Fibroblast of skin of right biceps (primary cell): ENCODE measurements at regions not wholly inside any gene's neighbourhood (a gene's known extent, or its start where the extent isn't known, plus 50 kb on each side); places are given as distances from the start of the nearest gene placed in this dataset.

ENCODE experiments used
- DNase-seq: peaks from one replicate; pipeline ENCODE4 v3.0.0-alpha.2; 2013

DNA sequence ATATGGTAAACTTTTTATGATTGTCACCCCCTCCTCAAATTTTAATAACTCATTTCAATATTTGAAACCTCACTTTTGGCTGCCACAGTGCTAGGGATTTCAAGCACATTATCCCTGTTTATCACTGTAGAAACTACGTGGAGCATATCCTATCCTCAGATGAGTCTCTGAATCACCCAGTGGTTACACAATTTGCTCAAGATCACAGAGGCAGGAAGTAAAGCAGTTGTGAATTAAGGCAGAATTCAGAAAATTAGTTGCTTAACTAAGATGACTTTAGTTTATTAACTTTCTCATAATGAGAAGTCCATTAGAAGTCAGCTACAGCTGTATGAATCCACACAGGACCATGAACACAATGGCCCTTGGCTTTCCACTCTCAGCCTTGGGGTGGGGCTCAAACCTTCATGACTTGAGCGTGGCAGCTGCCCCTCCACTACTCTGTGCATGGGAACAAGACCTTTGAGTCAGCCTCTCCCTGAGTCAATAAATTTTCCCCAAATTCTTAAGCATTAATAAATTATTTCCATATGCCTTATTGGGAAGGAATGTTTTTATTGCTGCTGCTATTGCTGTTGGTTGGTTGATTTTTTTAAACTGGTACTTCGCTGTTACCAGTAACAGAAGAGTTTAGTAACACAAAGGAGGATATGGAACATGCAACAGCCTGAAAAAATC, 369.0 kb downstream of the CBLN2 start:
- peak; percentile 86 for DNase-seq

DNA sequence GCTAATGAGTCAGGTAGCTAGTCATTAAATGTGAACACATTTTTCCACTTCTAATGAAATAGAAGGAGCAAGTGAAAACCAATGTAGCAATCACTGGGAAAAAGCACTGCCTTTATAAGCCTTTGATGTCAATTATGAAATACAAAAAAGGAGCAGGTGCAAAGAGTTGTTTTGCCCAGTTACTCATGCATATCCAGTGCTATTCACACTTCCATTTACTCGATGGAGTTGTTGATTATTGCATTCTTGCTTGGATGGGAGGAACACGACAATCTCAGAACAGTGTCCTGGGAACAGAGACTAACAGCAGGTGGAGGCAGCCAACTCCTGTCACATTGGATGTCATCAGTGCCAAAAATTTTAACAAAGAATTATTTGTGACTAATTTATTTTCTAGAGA, 372.5 kb downstream of the CBLN2 start:
- no peak for DNase-seq

DNA sequence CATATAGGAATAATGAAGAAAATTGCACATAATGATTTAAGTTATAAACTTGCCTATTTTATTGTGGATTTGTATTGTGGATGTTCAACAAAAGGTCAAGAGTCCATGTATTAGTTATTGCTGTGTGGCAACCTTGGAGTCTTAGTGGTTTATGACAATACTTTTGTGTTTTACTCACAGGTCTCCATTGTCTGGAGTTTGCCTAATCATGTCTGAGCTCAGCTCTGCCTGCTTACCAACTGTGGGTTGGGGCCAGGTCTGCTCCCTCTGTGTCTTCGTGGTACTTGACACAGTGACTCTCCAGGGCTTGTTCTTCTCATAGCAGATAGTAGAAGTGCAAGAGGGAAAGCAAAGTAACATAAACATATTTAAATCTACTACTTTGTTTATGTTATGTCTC, 382.5 kb downstream of the CBLN2 start:
- peak; percentile 38 for DNase-seq

DNA sequence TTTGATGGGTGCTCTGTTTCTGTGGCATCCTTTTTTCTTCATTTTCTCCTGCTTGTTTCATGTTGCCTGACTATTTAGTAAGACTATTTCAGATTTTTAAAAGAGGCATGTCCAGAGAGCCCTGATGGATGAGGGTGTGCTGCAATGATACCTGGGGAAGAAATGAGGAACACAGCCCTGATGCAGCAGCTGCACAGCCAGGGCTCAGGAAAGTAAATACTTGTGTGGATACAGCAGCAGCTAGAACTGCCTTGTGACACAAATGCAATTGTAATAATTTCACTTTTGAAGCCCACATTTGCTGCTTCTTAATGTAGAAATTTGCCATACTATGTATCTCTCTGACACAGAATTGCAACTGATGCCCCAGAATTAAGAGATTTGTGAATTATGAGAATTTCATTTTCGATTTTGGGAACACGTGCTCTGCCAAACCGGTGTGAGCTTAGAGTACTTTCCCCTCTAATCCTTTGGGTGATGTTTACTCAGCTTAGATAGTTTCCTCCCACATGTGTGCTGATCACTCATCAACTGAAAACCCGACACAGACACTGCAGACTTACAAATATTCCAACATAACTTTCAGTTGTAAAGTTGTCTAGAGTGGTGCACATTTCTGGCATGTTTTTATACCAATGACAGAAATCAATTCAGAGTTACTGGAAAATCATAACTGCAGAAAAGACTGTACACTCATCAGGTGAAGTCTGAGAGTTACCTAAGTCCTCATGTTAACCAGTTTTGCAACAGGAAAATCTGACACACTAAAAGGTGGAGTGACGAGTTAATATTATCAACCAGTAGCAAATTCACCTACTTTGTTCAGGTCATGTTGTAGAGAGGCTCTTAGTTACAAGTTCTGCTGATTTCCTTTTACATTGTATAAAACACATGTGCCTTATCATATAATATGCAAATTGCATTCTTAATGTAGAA, 383.4 kb downstream of the CBLN2 start:
- DNase-seq, result peak; percentile 26

DNA sequence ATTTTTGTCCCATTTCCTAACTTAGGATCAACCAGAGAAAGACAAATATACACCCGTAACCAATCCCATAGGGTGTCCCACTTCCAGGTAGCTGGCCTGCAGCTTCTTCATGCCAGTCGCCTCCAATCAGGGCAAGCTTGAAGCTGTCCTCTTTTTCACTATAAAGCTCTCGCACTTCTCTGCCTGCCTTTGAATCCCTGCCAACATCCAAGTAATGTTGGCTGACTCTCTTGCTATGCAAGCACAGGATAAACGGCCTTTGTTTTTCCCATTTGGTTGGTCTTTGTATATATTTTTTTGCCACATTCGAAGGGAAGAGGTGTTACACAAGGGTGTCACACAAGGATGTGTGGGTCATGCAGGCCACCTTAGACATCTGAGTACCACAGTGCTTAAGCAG, 388.8 kb downstream of the CBLN2 start:
- no peak for DNase-seq

DNA sequence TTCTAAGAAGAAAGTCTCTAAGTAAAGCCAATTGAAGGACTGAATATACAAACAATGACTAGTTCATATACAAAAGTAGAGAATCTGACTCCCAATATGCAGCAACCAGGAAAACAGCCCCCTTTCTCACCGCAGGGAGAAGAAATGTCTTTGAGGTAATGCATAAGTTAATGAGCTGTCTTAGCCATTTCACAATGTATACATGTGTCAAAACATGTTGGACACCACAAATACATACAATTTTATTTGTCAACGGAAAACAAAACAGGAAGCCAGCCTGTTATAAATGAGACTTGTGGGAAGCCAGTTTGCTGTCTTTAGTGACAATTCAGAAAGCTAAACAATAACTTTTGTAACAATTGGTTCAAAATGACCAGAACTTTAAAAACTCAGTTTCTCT, 389.2 kb downstream of the CBLN2 start:
- DNase-seq, result no peak

DNA sequence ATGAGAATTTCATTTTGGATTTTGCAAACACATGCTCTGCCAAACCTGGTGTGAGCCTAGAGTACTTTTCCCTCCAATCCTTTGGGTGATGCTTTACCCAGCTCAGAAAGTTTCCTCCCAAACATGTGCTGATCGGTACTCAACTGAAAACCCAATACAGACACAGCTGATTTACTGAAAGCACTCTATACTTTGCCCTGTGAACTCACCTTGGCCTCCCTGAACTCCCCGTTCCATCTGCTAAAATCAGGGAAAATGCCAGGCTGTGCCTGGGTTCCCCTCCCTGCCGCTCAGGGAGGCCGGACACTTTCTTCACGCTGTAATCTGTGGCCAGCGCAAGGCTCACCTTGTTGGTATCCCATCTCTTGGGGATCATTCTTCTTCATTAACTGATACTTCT, 391.2 kb downstream of the CBLN2 start:
- no peak for DNase-seq

DNA sequence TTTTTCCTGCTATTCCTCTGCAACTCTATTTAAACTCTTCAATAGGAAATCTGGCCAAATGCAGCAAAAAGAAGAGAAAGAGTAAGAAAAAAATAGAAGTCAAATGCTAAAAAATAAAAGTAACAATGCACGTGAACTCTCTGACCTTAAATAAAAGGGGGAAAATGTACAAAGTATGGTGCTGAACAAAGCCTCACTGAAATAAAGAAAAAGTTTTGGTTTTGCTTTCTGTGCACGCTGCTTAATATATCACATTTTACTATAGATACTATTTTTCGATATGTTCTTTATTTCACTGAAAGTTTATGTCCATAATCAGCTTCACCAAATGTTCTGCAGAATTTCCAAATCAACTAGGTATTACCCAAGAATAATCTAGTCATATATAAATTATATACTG, 396.3 kb downstream of the CBLN2 start:
- no peak for DNase-seq

DNA sequence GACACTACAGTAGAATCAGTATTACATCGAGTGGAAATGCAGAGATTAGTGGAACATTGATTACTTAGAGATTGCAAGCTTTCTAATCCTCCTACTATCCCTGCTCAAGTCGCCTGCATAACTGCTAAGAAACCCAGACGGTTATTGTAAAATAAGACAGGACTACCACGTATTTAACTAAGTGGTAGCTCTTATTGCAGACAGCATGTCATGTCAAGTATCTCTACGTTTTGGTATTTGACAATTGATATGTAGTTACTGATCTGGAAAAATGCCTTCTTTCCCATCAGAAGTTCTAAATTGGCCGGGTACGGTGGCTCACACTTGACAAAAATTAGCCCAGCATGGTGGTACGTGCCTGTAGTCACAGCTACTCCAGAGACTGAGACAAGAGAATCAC, 404.1 kb downstream of the CBLN2 start:
- DNase-seq, result no peak

DNA sequence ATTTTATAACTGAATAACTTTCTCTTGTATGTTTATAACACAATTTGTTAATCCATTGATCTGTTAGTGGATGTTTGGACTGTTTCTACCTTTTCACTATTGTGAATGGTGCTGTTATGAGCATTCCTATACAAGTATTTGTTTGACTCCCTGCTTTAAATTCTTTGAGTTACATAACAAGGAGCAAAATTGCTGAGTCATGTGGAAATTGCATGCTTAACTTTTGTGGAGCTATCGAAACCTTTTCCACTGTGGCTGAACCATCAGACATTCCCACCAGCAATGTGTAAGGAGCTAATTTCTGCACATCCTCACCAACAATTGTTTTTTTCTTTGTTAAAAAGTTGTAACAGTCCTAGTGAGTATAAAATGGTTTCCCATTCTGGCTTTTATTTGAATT, 415.5 kb downstream of the CBLN2 start:
- peak; percentile 19 for DNase-seq

DNA sequence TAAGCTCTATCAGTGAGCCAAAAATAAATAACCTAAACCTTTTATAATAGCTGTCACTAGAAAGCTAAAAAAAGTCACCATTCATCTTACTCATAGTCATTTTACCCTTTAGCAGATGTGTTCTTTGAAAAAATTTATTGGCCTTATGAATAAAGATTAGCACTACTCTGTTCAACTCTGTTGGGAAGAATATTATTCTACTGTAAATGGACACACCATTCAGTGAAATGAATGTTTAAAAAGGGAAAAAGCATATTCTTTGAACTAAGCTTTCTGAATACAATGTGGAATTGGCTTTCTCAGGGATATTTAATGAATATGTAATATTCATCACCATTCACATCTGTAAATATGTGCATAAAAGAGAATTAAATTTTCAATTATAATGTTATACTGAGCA, 422.0 kb downstream of the CBLN2 start:
- DNase-seq, result no peak

DNA sequence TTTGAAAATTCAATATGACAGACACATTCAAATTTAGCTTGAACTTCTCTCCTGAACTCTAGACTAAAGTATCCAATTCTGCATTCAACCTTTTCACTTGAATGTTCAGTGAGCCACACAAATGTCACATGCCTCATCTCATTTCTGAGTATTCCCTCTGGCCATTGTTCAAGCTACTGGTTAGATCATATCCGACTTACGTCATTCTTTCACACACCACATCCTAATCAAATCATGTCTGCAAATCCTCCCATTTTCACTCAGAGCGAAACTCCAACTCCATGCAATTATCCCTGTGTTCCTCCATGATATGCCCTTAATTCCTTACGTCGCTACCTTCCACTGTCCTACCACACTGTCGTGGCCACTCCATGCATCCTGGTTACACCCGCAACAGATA, 425.1 kb downstream of the CBLN2 start:
- no peak for DNase-seq

DNA sequence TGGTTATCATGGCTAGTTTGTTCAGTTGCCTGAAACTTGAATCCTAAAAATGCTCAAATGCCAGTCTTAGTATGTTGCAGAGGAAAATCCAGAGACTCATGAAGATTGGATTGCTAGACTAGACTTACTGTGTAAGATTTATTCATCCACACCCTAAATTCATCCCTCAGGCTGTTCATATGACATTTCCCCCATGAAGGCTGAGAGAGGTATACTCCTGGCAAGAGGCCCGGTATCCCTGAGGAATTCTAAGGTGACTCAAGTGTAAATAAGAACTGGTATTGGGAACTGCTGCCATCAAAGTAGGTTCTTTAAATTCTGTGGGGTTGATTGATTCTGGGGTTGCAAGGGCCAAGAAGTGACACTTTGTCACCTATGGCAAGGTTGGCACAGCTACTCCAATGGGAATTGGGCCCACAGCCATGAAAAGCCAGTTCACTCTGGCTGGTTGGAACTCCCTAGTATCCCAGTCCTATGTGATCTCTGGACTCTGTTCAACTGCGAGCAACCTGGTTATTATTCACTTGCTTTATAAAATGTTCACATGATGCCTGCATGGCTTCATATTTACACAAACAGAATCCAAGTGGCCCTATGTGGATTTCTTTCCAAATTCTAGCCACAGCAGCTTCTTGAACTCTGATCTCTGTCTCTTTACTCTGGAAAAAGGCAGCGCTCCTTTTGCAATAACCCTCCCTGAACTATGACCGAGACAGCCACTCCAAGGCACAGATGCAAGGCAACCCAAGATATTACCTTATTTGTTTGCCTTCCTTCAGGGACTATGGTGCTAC, 429.1 kb downstream of the CBLN2 start:
- DNase-seq, result no peak

DNA sequence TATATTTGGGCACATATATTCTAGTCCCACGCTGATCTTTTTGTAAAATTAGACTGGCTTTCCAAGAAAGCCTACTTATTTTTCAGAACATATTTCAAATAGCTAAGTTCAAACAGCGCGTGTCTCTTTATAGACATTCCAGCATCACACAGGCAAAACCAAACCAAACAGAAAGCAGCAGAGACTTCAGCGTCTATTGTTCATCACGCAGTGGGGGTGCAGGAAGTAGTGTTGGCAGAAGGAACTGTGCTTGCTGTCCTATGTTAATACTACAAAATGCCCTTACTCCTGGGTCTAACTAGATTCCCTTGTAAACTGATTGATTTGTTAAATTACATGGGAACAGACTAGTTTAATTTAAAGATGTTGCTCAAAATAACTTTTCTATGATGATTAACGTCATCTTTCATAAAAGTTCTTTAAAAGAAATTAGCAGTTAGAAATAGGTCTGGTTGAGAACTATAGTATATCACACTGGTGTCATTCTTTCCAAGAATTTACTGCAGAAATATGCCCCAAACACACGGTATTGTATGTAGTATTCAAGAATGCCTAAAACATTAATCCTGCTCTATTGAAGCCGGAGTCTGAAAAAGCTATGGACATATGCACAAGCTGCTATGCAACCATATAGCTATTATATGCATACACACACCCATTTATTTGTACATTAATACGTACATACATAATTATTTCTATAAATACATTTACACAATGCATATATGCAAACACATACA, 436.3 kb downstream of the CBLN2 start:
- DNase-seq, result peak; percentile 69

DNA sequence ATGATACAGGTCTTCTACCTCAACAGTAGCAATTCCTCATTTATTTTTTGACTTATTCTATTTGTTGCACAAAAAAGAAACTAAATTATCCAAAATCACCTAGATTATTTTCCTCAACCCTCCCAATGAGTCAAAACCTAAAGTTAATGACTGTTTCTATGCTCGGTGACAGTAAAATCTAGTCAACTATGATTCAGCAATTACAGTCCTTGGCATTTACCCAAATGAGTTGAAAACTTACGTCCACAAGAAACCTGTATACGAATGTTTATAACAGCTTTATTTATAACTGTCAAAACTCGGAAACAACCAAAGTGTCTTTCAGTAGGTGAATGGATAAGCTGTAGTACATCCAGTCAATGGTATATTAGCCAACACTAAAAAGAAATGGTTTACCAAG, 439.3 kb downstream of the CBLN2 start:
- DNase-seq, result no peak

DNA sequence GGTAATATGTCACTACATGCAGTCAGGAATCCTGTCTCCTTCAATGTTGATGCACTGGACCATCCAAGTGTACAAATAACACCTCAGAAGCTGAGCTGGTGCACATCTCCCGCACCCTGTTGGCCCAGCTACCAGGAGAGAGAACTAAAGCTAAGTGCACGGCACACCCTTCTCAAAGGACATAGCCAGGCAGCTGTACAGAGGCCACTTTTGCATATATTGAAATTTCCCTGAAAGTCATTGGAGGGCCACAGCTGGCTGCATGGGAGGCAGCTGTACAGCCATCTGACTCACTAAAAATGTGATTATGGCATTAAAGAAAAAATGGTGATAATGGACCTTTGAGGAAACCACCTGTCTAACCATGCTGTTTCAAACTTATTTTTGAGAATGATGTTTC, 441.7 kb downstream of the CBLN2 start:
- DNase-seq, result no peak

DNA sequence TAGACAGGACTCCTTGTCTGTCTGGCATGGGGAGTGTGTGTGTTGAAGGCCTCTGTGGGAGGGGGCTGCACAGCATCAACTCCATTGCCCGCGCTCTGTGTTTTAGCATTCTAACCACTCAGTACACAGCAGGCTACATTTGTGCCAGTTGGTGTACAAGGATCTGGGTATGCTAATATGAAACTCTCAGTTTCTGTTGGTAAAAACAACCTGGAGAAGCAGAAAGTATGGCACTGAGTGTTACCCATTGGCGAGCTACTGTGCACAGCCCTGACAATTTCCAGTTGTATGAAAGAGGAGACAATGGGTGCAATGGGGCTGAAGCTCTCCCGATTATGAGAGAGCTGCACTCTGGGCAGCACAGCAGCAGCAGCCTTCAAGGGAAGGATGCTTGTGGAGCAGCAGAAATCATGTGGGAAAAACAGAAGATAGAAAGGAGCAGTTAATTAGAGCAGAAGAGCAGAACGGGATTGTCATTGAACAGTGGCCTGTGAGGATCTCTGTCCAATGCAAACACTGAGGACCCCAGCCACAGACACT, 443.6 kb downstream of the CBLN2 start:
- no peak for DNase-seq

DNA sequence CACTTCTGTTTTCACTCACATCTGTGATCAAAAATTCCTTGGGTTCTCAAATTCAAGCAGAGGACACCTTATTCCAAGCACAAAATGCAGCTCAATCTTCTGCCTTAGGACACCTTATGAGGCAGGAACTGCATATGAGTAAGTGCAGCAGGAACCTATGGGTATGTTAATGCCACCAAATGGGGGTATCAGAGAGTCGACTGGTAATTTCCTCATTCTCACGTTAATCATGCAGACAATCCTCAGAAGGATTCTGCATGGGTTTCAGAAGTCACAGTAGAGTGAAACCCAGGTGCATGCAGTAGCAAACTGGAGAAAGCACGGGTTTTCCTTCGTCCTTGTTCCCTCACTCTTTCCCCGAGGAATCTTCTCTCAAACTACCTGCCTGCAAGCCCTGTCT, 452.8 kb downstream of the CBLN2 start:
- DNase-seq, result no peak

DNA sequence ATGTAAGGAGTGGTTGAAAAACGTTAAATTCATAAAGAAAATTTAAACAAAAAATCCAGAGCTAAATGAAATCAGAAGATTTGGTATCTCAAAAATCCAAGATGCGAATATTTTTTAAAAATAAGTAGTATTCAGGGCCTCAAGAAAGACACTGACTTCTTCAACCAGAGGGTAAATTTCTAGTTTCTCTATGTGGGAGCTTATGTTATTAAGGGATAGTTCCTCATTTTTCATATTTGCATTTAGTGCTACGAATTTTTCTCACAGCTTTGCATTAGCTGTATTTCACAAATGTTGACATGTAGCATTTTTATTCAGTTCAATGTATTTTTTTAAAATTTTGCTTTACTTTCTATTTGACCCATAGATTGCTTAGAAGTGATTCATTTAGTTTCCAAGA, 454.7 kb downstream of the CBLN2 start:
- DNase-seq, result no peak

DNA sequence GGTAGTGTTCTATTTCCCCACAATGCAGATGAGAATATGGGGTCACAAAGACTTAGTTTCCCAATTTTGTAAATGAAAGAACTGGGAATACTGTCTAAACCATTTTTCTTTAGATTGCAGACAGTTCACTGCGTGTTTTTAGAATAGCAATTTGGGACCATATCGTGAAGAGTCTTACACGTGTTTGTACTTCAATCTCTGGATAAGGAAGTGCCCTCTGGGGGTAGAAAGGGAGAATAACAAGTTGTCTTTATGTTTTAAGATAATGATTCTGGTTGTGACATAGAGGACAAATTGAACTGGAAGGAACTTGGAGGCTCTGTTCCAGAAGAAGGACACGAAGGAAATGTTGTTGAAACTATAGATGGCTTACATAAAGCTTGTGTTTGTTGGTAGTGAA, 457.7 kb downstream of the CBLN2 start:
- peak; percentile 32 for DNase-seq

DNA sequence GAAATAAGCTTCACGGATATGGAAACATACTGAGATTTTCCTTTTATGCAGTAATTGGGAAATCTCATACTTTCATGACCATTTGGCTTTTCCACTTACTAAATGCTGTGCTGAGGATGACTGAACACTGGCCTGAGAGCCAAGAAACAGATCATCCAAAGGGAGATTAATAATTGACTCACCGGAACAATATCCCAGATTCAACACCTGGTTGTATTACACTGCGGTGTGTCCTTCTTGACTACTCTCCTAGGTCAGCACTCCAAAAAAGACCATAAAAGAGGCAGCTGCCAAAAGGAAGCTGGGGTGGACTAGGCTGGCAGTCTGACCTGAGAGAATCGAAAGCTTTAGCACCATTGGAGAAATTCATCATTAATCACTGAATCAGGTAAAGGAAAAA, 469.1 kb downstream of the CBLN2 start:
- DNase-seq, result no peak

DNA sequence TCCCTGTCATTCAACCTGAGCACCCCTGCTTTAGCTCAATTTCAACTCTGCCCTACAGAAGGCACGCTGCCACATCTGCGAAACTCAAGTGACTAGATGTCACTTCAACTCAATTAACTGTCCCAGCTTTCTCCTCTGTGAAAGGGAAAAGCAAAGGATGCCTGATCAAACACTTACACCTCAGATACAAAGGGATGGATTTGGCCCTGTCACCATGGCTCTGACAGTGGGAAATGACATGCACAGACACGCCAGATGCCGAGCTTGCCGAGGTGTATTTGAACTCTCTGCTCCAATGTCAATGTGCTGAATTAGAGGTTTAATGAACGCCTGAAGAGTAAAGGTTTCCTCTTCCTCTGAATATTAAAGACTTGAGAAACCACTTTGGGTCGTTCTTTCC, 481.1 kb downstream of the CBLN2 start:
- no peak for DNase-seq

DNA sequence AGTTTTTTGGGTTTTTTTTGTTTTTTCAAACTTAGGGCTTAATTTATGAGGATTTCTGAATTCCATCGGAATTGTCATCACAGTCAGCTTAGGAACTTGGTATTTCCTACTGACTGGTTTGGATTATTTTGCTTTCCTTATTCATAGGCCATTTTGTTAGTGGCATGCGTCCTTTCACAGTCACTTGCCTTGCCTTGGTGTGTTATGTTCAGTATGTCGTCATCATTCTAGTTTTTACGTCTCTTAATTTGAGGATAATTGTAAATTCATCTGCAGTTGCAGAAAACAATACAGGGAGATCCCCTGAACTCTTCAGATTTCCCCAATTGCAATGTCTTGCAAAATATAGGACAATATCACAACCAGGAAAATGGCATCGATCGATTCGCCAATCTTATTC, 485.3 kb downstream of the CBLN2 start:
- no peak for DNase-seq
